Ovary (tissue), 3 donors: ENCODE measurements at regions not wholly inside any gene's neighbourhood (a gene's known extent, or its start where the extent isn't known, plus 50 kb on each side); places are given as distances from the start of the nearest gene placed in this dataset.

Experiments
- EP300 ChIP-seq: sonication (generic); formaldehyde crosslinking; IDR thresholded peaks from one replicate; pipeline ENCODE4 v1.6.1; 2017; ENCODE audit warnings: antibody characterized with exemption
- TF ChIP-seq, protein P1 (sequence below), 3 donors: fragments of 450-650 bp in 2 of 3; fragments of 200-600 bp in 1 of 3; IDR thresholded peaks; one replicate each; pipeline versions ENCODE4 v1.5.1 to v1.8.0; 2016 to 2022; ENCODE audit warnings: antibody characterized with exemption in 3 of 3, mild to moderate bottlenecking in 1 of 3
- donor health status: DM: no; HTN: no; CAD: no.

DNA sequence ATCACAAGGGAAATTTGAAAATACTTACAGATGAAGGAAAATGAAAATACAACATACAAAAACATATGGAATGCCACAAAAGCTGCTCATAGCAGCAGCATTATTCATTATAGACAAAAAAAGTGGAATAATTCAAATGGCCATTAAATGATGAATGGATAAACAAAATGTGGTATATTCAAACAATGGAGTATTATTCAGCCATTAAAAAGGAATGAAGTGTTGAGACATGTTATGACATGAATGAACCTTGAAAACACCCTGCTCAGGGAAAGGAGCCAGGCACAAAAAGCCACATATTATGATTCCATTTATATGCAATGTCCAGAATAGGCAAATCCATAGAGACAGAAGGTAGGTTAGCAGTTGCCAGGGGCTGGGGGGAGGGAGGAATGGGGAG lies 62.6 kb upstream of the SFMBT2 start:
- TF ChIP-seq, protein P1, sequence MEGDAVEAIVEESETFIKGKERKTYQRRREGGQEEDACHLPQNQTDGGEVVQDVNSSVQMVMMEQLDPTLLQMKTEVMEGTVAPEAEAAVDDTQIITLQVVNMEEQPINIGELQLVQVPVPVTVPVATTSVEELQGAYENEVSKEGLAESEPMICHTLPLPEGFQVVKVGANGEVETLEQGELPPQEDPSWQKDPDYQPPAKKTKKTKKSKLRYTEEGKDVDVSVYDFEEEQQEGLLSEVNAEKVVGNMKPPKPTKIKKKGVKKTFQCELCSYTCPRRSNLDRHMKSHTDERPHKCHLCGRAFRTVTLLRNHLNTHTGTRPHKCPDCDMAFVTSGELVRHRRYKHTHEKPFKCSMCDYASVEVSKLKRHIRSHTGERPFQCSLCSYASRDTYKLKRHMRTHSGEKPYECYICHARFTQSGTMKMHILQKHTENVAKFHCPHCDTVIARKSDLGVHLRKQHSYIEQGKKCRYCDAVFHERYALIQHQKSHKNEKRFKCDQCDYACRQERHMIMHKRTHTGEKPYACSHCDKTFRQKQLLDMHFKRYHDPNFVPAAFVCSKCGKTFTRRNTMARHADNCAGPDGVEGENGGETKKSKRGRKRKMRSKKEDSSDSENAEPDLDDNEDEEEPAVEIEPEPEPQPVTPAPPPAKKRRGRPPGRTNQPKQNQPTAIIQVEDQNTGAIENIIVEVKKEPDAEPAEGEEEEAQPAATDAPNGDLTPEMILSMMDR (IDR thresholded peaks at IDR 0.05), result no peak
- no peak for TF ChIP-seq EP300
